AG20443 (cell line): ENCODE measurements at regions not wholly inside any gene's neighbourhood (a gene's known extent, or its start where the extent isn't known, plus 50 kb on each side); places are given as distances from the start of the nearest gene placed in this dataset.

Experiments used
- DNase-seq: peaks from one replicate; pipeline ENCODE4 v3.0.0; 2012; ENCODE audit warnings: low spot score, mixed read lengths

GRCh38 chr13:80590551-80590950 is 249.6 kb upstream of the SPRY2 start:
- DNase-seq: no peak

GRCh38 chr13:80586356-80586755 is 245.4 kb upstream of the SPRY2 start:
- no peak for DNase-seq

GRCh38 chr13:80585531-80585930 is 244.6 kb upstream of the SPRY2 start:
- DNase-seq: no peak

GRCh38 chr13:80584785-80585184 is 243.9 kb upstream of the SPRY2 start:
- DNase-seq: no peak

- DNase-seq: no peak
These were observed 243.4 kb upstream of the SPRY2 start for GRCh38 chr13:80584306-80584705.

- no peak for DNase-seq
These were observed 237.2 kb upstream of the SPRY2 start for GRCh38 chr13:80577926-80578670.

- DNase-seq: no peak
These were observed 236.4 kb upstream of the SPRY2 start for GRCh38 chr13:80577285-80577684.

- no peak for DNase-seq
These were observed 233.4 kb upstream of the SPRY2 start for GRCh38 chr13:80574113-80574850.

- no peak for DNase-seq
These were observed 232.0 kb upstream of the SPRY2 start for GRCh38 chr13:80572923-80573316.

- no peak for DNase-seq
These were observed 231.5 kb upstream of the SPRY2 start for GRCh38 chr13:80572308-80572922.

- DNase-seq: no peak
These were observed 230.7 kb upstream of the SPRY2 start for GRCh38 chr13:80571346-80572307.

GRCh38 chr13:80563439-80563838 is 222.5 kb upstream of the SPRY2 start:
- no peak for DNase-seq

- DNase-seq: no peak
These were observed 221.7 kb upstream of the SPRY2 start for GRCh38 chr13:80562433-80563156.

- no peak for DNase-seq
These were observed 219.7 kb upstream of the SPRY2 start for GRCh38 chr13:80560609-80561008.

GRCh38 chr13:80559944-80560343 is 219.0 kb upstream of the SPRY2 start:
- DNase-seq: no peak

GRCh38 chr13:80558074-80558473 is 217.1 kb upstream of the SPRY2 start:
- DNase-seq: no peak

- DNase-seq: no peak
These were observed 215.1 kb upstream of the SPRY2 start for GRCh38 chr13:80555796-80556678.

- no peak for DNase-seq
These were observed 212.0 kb upstream of the SPRY2 start for GRCh38 chr13:80552851-80553440.

- no peak for DNase-seq
These were observed 210.9 kb upstream of the SPRY2 start for GRCh38 chr13:80551650-80552497.
